HL-60 (cell line): ENCODE measurements at regions not wholly inside any gene's neighbourhood (a gene's known extent, or its start where the extent isn't known, plus 50 kb on each side); places are given as distances from the start of the nearest gene placed in this dataset.

Source experiments
- DNase-seq, 2 experiments: peaks; one replicate each; pipeline ENCODE4 v3.0.0-alpha.2; 2010 to 2020; ENCODE audit warnings: low read depth in 1 of 2, low spot score in 1 of 2
- H3K27ac ChIP-seq: fragments of 250-450 bp; sonication (Bioruptor Pico); replicated peaks from 2 replicates; pipeline ENCODE4 v1.5.1; 2020; ENCODE audit warnings: mild to moderate bottlenecking, moderate library complexity
- H3K27me3 ChIP-seq: fragments of 250-450 bp; sonication (Bioruptor Pico); 2 replicates; pipeline ENCODE4 v1.5.1; 2021; ENCODE audit warnings: mild to moderate bottlenecking, moderate library complexity; ENCODE audit not compliant: insufficient read depth, poor library complexity, severe bottlenecking
- H3K4me3 ChIP-seq: replicated peaks from 2 replicates; pipeline ENCODE4 v1.5.1; 2011; ENCODE audit warnings: mild to moderate bottlenecking, control low read depth, low read length; ENCODE audit not compliant: insufficient read depth
- CTCF ChIP-seq: IDR thresholded peaks from one replicate; pipeline ENCODE4 v1.5.1; 2011; ENCODE audit warnings: low read length, control low read depth, inconsistent platforms; ENCODE audit not compliant: insufficient read depth
- GABPA ChIP-seq: IDR thresholded peaks from 2 replicates; pipeline ENCODE4 v1.6.1; 2012; ENCODE audit warnings: low read depth
- POLR2AphosphoS5 ChIP-seq: IDR thresholded peaks from 2 replicates; pipeline ENCODE4 v1.6.1; 2012; ENCODE audit warnings: low read depth
- SPI1 ChIP-seq: IDR thresholded peaks from 2 replicates; pipeline ENCODE4 v1.6.1; 2012; ENCODE audit warnings: low read depth, mild to moderate bottlenecking, borderline replicate concordance
- TF ChIP-seq, protein P1 (sequence below): IDR thresholded peaks from 2 replicates; pipeline ENCODE4 v1.6.1; 2012; ENCODE audit warnings: low read depth; ENCODE audit not compliant: insufficient replicate concordance

- no peak overlapping the region for H3K27ac ChIP-seq
- TF ChIP-seq, protein P1, sequence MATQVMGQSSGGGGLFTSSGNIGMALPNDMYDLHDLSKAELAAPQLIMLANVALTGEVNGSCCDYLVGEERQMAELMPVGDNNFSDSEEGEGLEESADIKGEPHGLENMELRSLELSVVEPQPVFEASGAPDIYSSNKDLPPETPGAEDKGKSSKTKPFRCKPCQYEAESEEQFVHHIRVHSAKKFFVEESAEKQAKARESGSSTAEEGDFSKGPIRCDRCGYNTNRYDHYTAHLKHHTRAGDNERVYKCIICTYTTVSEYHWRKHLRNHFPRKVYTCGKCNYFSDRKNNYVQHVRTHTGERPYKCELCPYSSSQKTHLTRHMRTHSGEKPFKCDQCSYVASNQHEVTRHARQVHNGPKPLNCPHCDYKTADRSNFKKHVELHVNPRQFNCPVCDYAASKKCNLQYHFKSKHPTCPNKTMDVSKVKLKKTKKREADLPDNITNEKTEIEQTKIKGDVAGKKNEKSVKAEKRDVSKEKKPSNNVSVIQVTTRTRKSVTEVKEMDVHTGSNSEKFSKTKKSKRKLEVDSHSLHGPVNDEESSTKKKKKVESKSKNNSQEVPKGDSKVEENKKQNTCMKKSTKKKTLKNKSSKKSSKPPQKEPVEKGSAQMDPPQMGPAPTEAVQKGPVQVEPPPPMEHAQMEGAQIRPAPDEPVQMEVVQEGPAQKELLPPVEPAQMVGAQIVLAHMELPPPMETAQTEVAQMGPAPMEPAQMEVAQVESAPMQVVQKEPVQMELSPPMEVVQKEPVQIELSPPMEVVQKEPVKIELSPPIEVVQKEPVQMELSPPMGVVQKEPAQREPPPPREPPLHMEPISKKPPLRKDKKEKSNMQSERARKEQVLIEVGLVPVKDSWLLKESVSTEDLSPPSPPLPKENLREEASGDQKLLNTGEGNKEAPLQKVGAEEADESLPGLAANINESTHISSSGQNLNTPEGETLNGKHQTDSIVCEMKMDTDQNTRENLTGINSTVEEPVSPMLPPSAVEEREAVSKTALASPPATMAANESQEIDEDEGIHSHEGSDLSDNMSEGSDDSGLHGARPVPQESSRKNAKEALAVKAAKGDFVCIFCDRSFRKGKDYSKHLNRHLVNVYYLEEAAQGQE, result peak; percentile 32
- no peak for TF ChIP-seq POLR2AphosphoS5
- TF ChIP-seq CTCF, result no peak
- no peaks in the 10 kb centered on the region for H3K27me3 ChIP-seq
- DNase-seq, result no peak
- H3K4me3 ChIP-seq, result no peak overlapping the region
Observed at GRCh38 chr13:78319101-78319627, 284.2 kb downstream of the POU4F1 start.

DNA sequence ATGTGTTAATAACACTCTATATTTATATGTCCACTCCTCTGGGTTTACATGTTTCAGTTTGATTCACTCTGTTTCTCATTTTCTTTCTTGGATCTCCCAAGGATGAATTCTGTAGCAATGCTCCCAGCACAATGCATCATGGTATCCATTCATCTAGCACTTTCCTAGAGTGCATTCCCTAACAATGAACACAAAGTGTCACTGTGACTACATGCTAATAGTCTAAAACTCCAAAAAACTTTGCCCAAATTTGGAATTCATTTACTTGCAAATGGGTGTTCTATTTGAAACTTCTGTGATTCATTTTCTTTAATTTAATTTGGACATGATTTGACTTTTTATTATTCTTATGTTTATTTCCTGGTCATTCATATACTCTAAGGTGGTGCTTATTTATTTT is 286.3 kb downstream of the POU4F1 start:
- H3K27ac ChIP-seq, result no peak overlapping the region
- DNase-seq, result no peak

GRCh38 chr13:78309497-78310180 is 293.7 kb downstream of the POU4F1 start:
- no peak for TF ChIP-seq POLR2AphosphoS5
- TF ChIP-seq CTCF, result no peak
- Histone ChIP-seq H3K27me3 (no peaks in the 10 kb centered on the region), H3K4me3 (no peak overlapping the region), H3K27ac (no peak overlapping the region)
- no peak for DNase-seq

More for the DNA sequence above, 286.3 kb downstream of the POU4F1 start:
- Histone ChIP-seq H3K4me3 (no peak overlapping the region), H3K27me3 (no peaks in the 10 kb centered on the region)
- TF ChIP-seq GABPA (no peak), CTCF (no peak), SPI1 (no peak), POLR2AphosphoS5 (no peak)
- TF ChIP-seq, protein P1, result no peak
